ENCODE measurements at regions not wholly inside any gene's neighbourhood (a gene's known extent, or its start where the extent isn't known, plus 50 kb on each side); places are given as distances from the start of the nearest gene placed in this dataset.
A peak's percentile ranks its signal among the peaks of the same experiment; 100 is the strongest.

GRCh38 chr2:176546550-176546949 lies 277.3 kb downstream of the MTX2 start:
- DNase-seq: no peak

- peak; percentile 96 for DNase-seq
These were observed 283.4 kb downstream of the MTX2 start for GRCh38 chr2:176552501-176553135.

DNA sequence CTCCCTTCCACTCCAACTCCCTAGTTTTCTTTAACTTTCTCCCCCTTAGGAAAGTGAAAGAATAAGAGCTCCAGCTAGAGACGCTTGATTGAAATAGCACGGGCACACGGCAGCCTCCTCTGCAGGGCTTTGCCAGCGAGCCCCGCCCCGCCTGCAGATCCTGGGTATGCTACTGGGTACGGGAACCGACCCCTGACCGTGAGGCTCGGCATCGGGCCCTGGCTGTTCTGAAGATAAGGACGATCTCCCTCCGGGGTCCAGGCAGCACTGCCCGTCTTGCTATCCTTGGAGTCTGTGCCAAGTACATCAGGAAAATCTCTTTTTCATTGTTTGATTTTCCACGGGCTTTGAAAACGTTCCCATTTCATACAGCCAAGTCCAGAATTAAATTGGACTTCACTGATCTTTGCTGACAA lies 284.5 kb downstream of the MTX2 start:
- peak; percentile 80 for DNase-seq

GRCh38 chr2:176554101-176555048 lies 285.1 kb downstream of the MTX2 start:
- DNase-seq: peak; percentile 77

DNA sequence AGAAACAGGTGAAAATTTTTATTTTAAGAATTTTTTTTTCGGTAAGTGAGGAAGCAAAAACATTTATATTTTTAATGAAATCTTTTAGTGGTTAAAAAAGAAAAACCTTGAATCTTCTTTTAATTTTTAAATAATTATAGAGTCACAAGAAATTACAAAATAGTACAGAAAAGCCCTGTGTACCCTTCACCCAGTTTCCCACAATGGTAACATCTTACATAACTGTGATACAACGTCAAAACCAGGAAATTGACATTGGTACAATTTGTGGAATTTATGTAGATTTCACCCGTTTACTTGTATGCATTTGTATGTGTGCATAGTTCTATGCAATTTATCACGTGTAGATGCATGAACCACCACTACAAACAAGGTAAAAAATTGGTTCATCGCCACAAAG lies 285.9 kb downstream of the MTX2 start:
- no peak for DNase-seq

DNA sequence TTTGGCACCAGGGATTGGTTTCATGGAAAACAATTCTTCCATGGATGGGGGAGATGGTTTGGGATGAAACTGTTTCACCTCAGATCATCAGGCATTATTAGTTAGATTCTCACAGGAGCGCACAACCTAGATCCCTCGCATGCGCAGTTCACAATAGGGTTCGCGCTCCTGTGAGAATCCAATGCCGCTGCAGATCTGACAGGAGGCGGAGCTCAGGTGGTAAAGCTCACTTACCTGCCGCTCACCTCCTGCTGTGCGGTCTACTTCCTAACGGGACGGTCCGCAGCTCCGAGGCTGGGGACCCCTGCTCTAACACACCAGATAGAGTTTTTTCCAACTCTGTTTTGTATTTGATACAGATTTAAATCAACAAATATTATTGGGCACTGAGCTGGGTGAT lies 286.5 kb downstream of the MTX2 start:
- no peak for DNase-seq

DNA sequence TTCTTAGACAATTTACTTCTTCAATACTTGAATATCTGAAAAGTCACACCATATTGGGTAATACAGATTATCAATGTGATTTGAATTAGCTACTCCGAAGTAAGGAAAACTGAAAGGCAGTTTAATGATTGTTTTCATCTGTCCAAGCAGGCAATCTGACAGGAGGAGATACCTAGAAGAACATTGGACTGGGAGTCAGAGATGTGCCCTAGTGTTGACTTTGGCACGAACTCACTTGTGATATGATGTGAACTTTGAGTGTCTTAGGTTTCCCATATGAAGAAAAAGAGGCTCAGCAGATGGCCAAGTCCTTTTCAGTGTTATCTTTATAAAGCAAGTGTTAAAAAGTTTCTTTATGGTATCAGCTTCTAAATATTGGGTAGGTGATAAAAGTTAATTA lies 287.1 kb downstream of the MTX2 start:
- DNase-seq: no peak

- no peak for DNase-seq
These were observed 288.6 kb downstream of the MTX2 start for GRCh38 chr2:176557821-176558220.

- peak; percentile 12 for DNase-seq
These were observed 289.4 kb downstream of the MTX2 start for GRCh38 chr2:176558574-176559140.

DNA sequence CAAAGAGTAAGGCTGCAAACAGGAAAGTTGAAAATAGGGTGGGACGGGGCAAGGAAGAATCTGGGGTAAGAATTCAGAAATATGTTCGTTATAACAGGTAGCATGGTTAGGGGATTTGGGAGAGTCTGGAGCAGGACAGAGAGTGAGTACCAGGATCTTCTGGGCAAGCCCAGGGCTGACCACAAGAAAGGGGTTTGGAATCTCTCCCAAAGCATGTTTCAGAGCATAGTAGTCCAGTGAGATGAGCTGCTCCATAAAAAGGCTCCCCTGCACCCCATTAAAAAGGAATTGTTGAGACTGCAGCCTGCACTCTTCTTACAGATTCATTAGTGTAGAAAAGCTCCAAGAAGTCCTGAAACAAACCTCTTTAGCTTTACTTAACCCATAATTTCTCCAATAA lies 291.1 kb downstream of the MTX2 start:
- DNase-seq: no peak

- DNase-seq: peak; percentile 93
These were observed 292.5 kb downstream of the MTX2 start for GRCh38 chr2:176561706-176562105.

DNA sequence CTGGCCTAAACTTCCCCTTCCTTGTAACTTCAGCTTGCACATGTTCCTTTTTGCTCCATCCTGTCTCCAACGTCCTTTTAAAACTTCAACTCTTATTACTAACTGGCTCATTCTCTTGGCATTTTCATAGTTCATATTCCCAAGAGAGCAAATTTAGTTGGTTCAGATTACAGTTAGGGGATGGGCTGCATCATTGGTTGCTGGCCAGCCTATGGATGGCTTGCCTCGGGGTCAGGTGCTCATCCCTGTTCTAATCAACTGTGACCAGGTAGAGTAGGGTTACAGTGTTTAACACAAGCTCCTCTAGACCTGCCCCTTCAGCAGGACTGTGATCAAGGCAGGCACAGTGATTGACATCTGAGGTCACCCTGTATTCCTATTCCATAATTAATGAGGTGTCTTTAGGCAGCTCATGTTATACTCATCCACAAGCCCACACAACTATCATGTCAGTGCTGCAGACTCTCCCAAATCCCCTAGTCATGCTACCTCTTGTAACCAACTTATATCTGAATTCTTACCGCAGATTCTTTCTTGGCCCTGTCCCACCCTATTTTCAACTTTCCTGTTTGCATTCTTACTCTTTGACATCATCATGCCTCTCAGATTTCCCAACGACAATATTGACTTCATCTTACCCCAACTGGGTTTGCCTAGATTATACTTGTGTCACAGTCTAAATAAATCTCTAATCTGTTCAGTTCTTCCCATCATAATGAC lies 293.3 kb downstream of the MTX2 start:
- peak; percentile 92 for DNase-seq

- peak; percentile 49 for DNase-seq
These were observed 296.5 kb downstream of the MTX2 start for GRCh38 chr2:176565641-176566323.

DNA sequence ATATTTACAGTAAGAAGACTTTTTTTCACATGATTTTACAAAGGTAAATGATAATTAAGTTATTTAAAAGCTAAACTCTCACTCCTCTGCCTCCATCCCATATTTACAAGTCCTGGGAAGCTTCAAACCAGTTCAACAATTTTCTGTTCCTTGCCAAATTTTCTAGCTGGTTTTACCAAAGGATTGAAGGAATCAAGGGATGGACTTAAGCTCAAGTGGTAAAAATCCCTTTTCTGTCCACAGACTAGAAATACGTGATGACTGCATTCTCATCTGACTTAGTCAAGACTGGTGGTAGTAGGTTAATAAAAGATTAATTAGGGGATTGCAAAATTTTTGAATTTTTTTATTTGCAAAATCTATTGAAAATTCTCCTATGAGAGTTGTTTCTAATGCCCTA lies 297.3 kb downstream of the MTX2 start:
- peak; percentile 17 for DNase-seq

- peak; percentile 62 for DNase-seq
These were observed 297.7 kb downstream of the MTX2 start for GRCh38 chr2:176566961-176567360.

- peak; percentile 45 for DNase-seq
These were observed 298.1 kb downstream of the MTX2 start for GRCh38 chr2:176567361-176567760.

GRCh38 chr2:176569574-176569973 lies 300.3 kb downstream of the MTX2 start:
- no peak for DNase-seq

GRCh38 chr2:176573612-176574483 lies 304.6 kb downstream of the MTX2 start:
- no peak for DNase-seq

GRCh38 chr2:176574484-176575236 lies 305.4 kb downstream of the MTX2 start:
- no peak for DNase-seq

DNA sequence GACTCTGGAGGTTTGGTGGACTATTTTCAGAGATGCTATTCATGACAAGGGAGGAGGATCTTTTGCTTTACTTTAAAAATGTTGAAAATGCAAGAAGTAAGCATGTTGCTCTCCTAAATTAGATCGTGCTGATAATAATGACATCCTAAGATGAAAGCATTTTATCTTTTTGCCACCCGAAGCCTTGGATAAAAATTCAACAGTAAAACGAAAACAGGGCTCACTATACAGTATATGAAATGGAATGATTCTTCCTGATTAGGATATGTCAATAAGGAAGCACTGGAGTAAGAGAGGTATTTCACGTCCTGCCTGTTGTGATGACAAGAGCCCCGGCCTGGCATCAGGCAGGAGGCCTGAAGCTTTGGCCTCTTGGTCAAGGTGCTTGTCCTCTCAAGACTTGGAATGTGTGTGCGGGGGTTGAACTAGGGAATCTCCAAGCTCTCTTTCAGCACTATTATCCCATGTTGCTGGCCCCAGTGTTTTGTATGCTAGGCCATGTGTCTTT lies 306.0 kb downstream of the MTX2 start:
- DNase-seq: no peak

- DNase-seq: no peak
These were observed 307.8 kb downstream of the MTX2 start for GRCh38 chr2:176577054-176577453.

Measured in fibroblast of skin of right biceps (primary cell).